IMR-90 (cell line): ENCODE measurements at regions not wholly inside any gene's neighbourhood (a gene's known extent, or its start where the extent isn't known, plus 50 kb on each side); places are given as distances from the start of the nearest gene placed in this dataset.

Source experiments
- ATAC-seq: fragments of 200-7000 bp; cut with Tn5 transposase; 2 replicates; pipeline ENCODE4 v1.9.1; 2020; ENCODE audit warnings: low read depth, mild to moderate bottlenecking, moderate library complexity
- BruUV-seq: library from RNA; stranded (reverse); fragments of 400-500 nt; replicated peaks from 2 replicates; lab custom pipeline; 2021; lab: Mats Ljungman, UMichigan
- CTCF ChIA-PET: fragments of 300-600 bp; formaldehyde crosslinking; extraction: SDS; loops from one replicate; lab custom pipeline; 2021; ENCODE audit warnings: antibody characterized with exemption; lab: Yijun Ruan, JAX
- POLR2A ChIA-PET: fragments of 300-600 bp; sonication (Branson Sonifier 250); formaldehyde crosslinking; loops from one replicate; lab custom pipeline; 2022; ENCODE audit warnings: antibody characterized with exemption; ENCODE audit not compliant: unreplicated experiment; lab: Charles Lee
- DNase-seq: peaks from one replicate; pipeline ENCODE4 v3.0.0; 2013
- H2AFZ ChIP-seq: replicated peaks from 2 replicates; pipeline ENCODE3; 2013; ENCODE audit warnings: low read length, mild to moderate bottlenecking; ENCODE audit not compliant: poor library complexity
- H2AK5ac ChIP-seq: 2 replicates; pipeline ENCODE4 v1.6.1; 2013; ENCODE audit warnings: low read depth, low read length, inconsistent platforms
- H2AK9ac ChIP-seq: replicated peaks from 2 replicates; pipeline ENCODE3; 2013; ENCODE audit warnings: mild to moderate bottlenecking, low read depth, low read length, moderate library complexity; ENCODE audit not compliant: poor library complexity
- H2BK120ac ChIP-seq: 2 replicates; pipeline ENCODE4 v1.6.1; 2013; ENCODE audit warnings: low read depth, low read length, inconsistent platforms
- H2BK15ac ChIP-seq: 3 replicates; pipeline ENCODE4 v1.6.1; 2013; ENCODE audit warnings: low read depth, low read length, inconsistent platforms
- H2BK20ac ChIP-seq: 2 replicates; pipeline ENCODE4 v1.6.1; 2013; ENCODE audit warnings: low read depth, mild to moderate bottlenecking, inconsistent platforms, low read length, moderate library complexity
- H2BK5ac ChIP-seq: 2 replicates; pipeline ENCODE4 v1.6.1; 2013; ENCODE audit warnings: mild to moderate bottlenecking, low read depth, low read length, inconsistent platforms; ENCODE audit not compliant: poor library complexity, severe bottlenecking
- H3K14ac ChIP-seq: replicated peaks from 2 replicates; pipeline ENCODE4 v1.6.1; 2013; ENCODE audit warnings: low read depth, low read length, inconsistent platforms
- H3K18ac ChIP-seq: 2 replicates; pipeline ENCODE4 v1.6.1; 2013; ENCODE audit warnings: low read depth, low read length, control low read depth
- H3K23ac ChIP-seq: 2 replicates; pipeline ENCODE4 v1.6.1; 2013; ENCODE audit warnings: low read depth, low read length, inconsistent platforms
- H3K27ac ChIP-seq: 2 replicates; pipeline ENCODE4 v1.5.1; 2013; ENCODE audit warnings: mild to moderate bottlenecking, control low read depth, low read length; ENCODE audit not compliant: insufficient read depth
- H3K27me3 ChIP-seq: 2 replicates; pipeline ENCODE4 v1.6.1; 2013; ENCODE audit warnings: low read length; ENCODE audit not compliant: control insufficient read depth, insufficient read depth
- H3K36me3 ChIP-seq: 2 replicates; pipeline ENCODE4 v1.6.1; 2013; ENCODE audit warnings: low read length, mixed read lengths; ENCODE audit not compliant: control insufficient read depth, insufficient read depth
- H3K4ac ChIP-seq: 2 replicates; pipeline ENCODE4 v1.6.1; 2013; ENCODE audit warnings: low read depth, low read length, inconsistent platforms
- H3K4me1 ChIP-seq: 2 replicates; pipeline ENCODE4 v1.6.1; 2013; ENCODE audit warnings: low read length, mixed read lengths; ENCODE audit not compliant: control insufficient read depth, insufficient read depth
- H3K4me2 ChIP-seq: 2 replicates; pipeline ENCODE4 v1.6.1; 2013; ENCODE audit warnings: low read depth, mild to moderate bottlenecking, control low read depth, low read length, moderate library complexity
- H3K4me3 ChIP-seq: 2 replicates; pipeline ENCODE4 v1.5.1; 2013; ENCODE audit warnings: low read depth, mild to moderate bottlenecking, control low read depth, low read length, moderate library complexity; ENCODE audit not compliant: insufficient read depth
- H3K56ac ChIP-seq: 2 replicates; pipeline ENCODE4 v1.6.1; 2013; ENCODE audit warnings: low read length, inconsistent platforms; ENCODE audit not compliant: insufficient read depth; ENCODE audit errors: extremely low read depth
- H3K79me1 ChIP-seq, 2 experiments: 2 replicates each; pipeline ENCODE4 v1.6.1; 2013; ENCODE audit warnings: low read length in 2 of 2, inconsistent platforms in 1 of 2, low read depth in 1 of 2
- H3K9ac ChIP-seq: 2 replicates; pipeline ENCODE4 v1.6.1; 2013; ENCODE audit warnings: low read depth, low read length, control low read depth
- H3K9me1 ChIP-seq: 2 replicates; pipeline ENCODE4 v1.6.1; 2013; ENCODE audit warnings: low read length, inconsistent platforms; ENCODE audit not compliant: insufficient read depth
- H3K9me3 ChIP-seq: 2 replicates; pipeline ENCODE4 v1.6.1; 2013; ENCODE audit warnings: low read length; ENCODE audit not compliant: control insufficient read depth, insufficient read depth
- H4K20me1 ChIP-seq: 2 replicates; pipeline ENCODE4 v1.6.1; 2013; ENCODE audit warnings: low read length, inconsistent platforms; ENCODE audit not compliant: insufficient read depth
- H4K5ac ChIP-seq: 2 replicates; pipeline ENCODE4 v1.6.1; 2013; ENCODE audit warnings: mild to moderate bottlenecking, low read depth, low read length, control low read depth
- H4K8ac ChIP-seq, 2 experiments: 2 replicates each; pipeline ENCODE4 v1.6.1; 2013; ENCODE audit warnings: low read depth in 2 of 2, low read length in 2 of 2, control low read depth in 1 of 2, inconsistent platforms in 1 of 2
- H4K91ac ChIP-seq: 2 replicates; pipeline ENCODE4 v1.6.1; 2013; ENCODE audit warnings: low read depth, low read length, inconsistent platforms; ENCODE audit not compliant: insufficient read depth
- BHLHE40 ChIP-seq: fragments of 150-350 bp; IDR thresholded peaks from 2 replicates; pipeline ENCODE4 v1.6.1; 2016; ENCODE audit warnings: mild to moderate bottlenecking, low read depth, low read length
- CEBPB ChIP-seq: IDR thresholded peaks from 2 replicates; pipeline ENCODE4 v1.6.1; 2012; ENCODE audit warnings: low read depth, low read length, improper control_type of control experiment
- CHD1 ChIP-seq: IDR thresholded peaks from 2 replicates; pipeline ENCODE4 v1.6.1; 2012; ENCODE audit warnings: low read depth, low read length, improper control_type of control experiment
- CTCF ChIP-seq: conservative IDR thresholded peaks from 2 replicates; pipeline ENCODE4 v1.5.1; 2012; ENCODE audit warnings: mild to moderate bottlenecking, low read depth, low read length, improper control_type of control experiment
- FOS ChIP-seq: fragments of 150-350 bp; IDR thresholded peaks from 2 replicates; pipeline ENCODE4 v1.6.1; 2016; ENCODE audit warnings: low read depth, low read length
- MAFK ChIP-seq: IDR thresholded peaks from 2 replicates; pipeline ENCODE4 v1.6.1; 2012; ENCODE audit warnings: low read depth, low read length, improper control_type of control experiment
- NFE2L2 ChIP-seq: fragments of 150-350 bp; IDR thresholded peaks from 2 replicates; pipeline ENCODE4 v1.6.1; 2016; ENCODE audit warnings: low read depth, mild to moderate bottlenecking, low read length
- POLR2A ChIP-seq: IDR thresholded peaks from 2 replicates; pipeline ENCODE4 v1.6.1; 2012; ENCODE audit warnings: mild to moderate bottlenecking, low read depth, low read length
- RAD21 ChIP-seq: IDR thresholded peaks from 2 replicates; pipeline ENCODE4 v1.6.1; 2012; ENCODE audit warnings: low read length, improper control_type of control experiment
- RCOR1 ChIP-seq: IDR thresholded peaks from 2 replicates; pipeline ENCODE4 v1.6.1; 2012; ENCODE audit warnings: mild to moderate bottlenecking, low read length, improper control_type of control experiment; ENCODE audit not compliant: insufficient replicate concordance
- RFX5 ChIP-seq: IDR thresholded peaks from 2 replicates; pipeline ENCODE4 v1.8.0; 2012; ENCODE audit warnings: low read depth, mild to moderate bottlenecking, low read length, moderate library complexity
- SMC3 ChIP-seq: fragments of 150-350 bp; IDR thresholded peaks from 2 replicates; pipeline ENCODE4 v1.6.1; 2016; ENCODE audit warnings: low read depth, mild to moderate bottlenecking, antibody characterized with exemption, low read length, moderate library complexity
- USF2 ChIP-seq: fragments of 150-350 bp; IDR thresholded peaks from 2 replicates; pipeline ENCODE4 v1.6.1; 2017; ENCODE audit warnings: mild to moderate bottlenecking, antibody characterized with exemption, low read length, low read depth
- whole genome bisulfite sequencing, 2 experiments: methylation state at CpG; one replicate each; pipeline versions ENCODE4 v1.1.5 to v1.1.7; 2013; ENCODE audit warnings: missing lambda C conversion rate in 2 of 2; ENCODE audit not compliant: insufficient read length in 1 of 2; ENCODE audit errors: extremely low coverage in 2 of 2; 5-methylcytosine and 5-hydroxymethylcytosine counted together
- dilution Hi-C: fragments of 300-500 bp; cut with HindIII; formaldehyde crosslinking; loops from one replicate; pipeline ENCODE4 v1.14.3; 2018; ENCODE audit warnings: low sequenced_read_pairs; ENCODE audit not compliant: unreplicated experiment
- in situ Hi-C: fragments of 300-500 bp; cut with MboI; formaldehyde crosslinking; loops from 3 replicates; pipeline ENCODE4 v1.14.3; 2019; ENCODE audit warnings: low sequenced_read_pairs, inconsistent platforms, mixed read lengths
- intact Hi-C: fragments of 100-400 bp; cut with micrococcal nuclease; formaldehyde crosslinking; loops from 2 replicates; pipeline ENCODE4 v1.10.0; 2022
- TF ChIP-seq, protein P1 (sequence below): fragments of 150-350 bp; IDR thresholded peaks from 2 replicates; pipeline ENCODE4 v1.6.1; 2016; ENCODE audit warnings: low read depth, mild to moderate bottlenecking, low read length, moderate library complexity, borderline replicate concordance

- no TSS peak for BruUV-seq
These were observed 166.6 kb upstream of the KLF14 start for GRCh38 chr7:130900471-130901076.

More at GRCh38 chr7:130900471-130901076, 166.6 kb upstream of the KLF14 start:
- H3K9me3 ChIP-seq: no peaks in the 10 kb centered on the region
- peak overlapping the region; percentile 50 for H4K5ac ChIP-seq
- H2AFZ ChIP-seq: no peak overlapping the region
- no peak overlapping the region for H2BK20ac ChIP-seq
- H2BK15ac ChIP-seq: no peak overlapping the region
- no peaks in the 10 kb centered on the region for H3K27me3 ChIP-seq
- H3K4me2 ChIP-seq: peak overlapping the region; percentile 48
- DNase-seq (no peak), ATAC-seq (no peak)
- H2BK5ac ChIP-seq: peak overlapping the region; percentile 44
- H3K79me1 ChIP-seq: peaks cover 0 to 32% of the 10 kb centered on the region in 2 experiments; a peak in 2 of 4 replicates
- peak overlapping the region; percentile 38 for H3K9ac ChIP-seq
- H2AK5ac ChIP-seq: peak overlapping the region; percentile 47; the same call in 1 of the 2 replicates
- WGBS, 2 experiments: 83% methylated on average over 1 of the region's 5 CpGs; no CpG with 5 or more reads in 1 of the 2 experiments
- peak overlapping the region; percentile 84 for H3K27ac ChIP-seq
- H3K23ac ChIP-seq: peak overlapping the region; percentile 1
- H3K4ac ChIP-seq: peak overlapping the region; percentile 80
- POLR2A ChIA-PET: no interaction called here
- H3K18ac ChIP-seq: peak overlapping the region; percentile 19; the same call in 1 of the 2 replicates
- H3K56ac ChIP-seq: peak overlapping the region; percentile 62; the same call in 1 of the 2 replicates
- H4K91ac ChIP-seq: peak overlapping the region; percentile 13; the same call in 1 of the 2 replicates
- peaks cover 18% of the 10 kb centered on the region for H3K9me1 ChIP-seq
- peak overlapping the region; percentile 11 for H2AK9ac ChIP-seq
- TF ChIP-seq RFX5 (no peak), BHLHE40 (no peak), CHD1 (no peak), POLR2A (no peak), FOS (no peak), RCOR1 (no peak), RAD21 (no peak), SMC3 (no peak), USF2 (no peak), MAFK (no peak), CTCF (no peak), CEBPB (no peak), NFE2L2 (no peak)
- TF ChIP-seq, protein P1, sequence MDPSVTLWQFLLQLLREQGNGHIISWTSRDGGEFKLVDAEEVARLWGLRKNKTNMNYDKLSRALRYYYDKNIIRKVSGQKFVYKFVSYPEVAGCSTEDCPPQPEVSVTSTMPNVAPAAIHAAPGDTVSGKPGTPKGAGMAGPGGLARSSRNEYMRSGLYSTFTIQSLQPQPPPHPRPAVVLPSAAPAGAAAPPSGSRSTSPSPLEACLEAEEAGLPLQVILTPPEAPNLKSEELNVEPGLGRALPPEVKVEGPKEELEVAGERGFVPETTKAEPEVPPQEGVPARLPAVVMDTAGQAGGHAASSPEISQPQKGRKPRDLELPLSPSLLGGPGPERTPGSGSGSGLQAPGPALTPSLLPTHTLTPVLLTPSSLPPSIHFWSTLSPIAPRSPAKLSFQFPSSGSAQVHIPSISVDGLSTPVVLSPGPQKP: no peak
- H2BK120ac ChIP-seq: peak overlapping the region; percentile 13; the same call in 1 of the 2 replicates
- H3K4me1 ChIP-seq: peaks cover 56% of the 10 kb centered on the region
- peaks cover 70% of the 10 kb centered on the region for H3K36me3 ChIP-seq
- CTCF ChIA-PET: no interaction called here
- H3K4me3 ChIP-seq: no peak overlapping the region
- dilution Hi-C loops (no loop called here), intact Hi-C loops (no loop called here), in situ Hi-C loops (no loop called here)
- H3K14ac ChIP-seq: peak overlapping the region; percentile 49
- peaks cover 100% of the 10 kb centered on the region for H4K20me1 ChIP-seq
- H4K8ac ChIP-seq: peak overlapping the region; percentile 14 to 67; a peak in 2 of 4 replicates
